ENCODE measurements at regions not wholly inside any gene's neighbourhood (a gene's known extent, or its start where the extent isn't known, plus 50 kb on each side); places are given as distances from the start of the nearest gene placed in this dataset.

DNA sequence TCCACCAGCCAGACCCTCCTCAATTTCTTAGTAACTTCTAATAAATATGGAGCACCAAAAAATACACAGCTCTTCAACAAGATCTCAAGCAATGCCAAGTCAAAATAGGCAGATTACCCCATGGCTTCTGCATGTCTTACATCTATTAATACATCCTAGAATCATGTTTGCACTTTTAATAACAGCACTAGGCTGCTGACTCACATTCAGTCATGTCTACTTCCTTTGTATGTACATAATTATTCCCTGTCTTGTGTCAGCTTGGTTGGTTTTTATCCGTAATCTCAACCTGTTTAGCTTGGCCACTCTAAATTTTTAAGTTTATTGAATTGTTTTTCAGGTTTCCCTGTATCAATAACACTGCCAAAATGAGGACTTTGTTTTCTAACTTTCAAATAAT lies 420.1 kb upstream of the ACVR2A start:
- no peak for TF ChIP-seq POLR2A (IDR thresholded peaks at IDR 0.05)
- TF ChIP-seq, protein P1, sequence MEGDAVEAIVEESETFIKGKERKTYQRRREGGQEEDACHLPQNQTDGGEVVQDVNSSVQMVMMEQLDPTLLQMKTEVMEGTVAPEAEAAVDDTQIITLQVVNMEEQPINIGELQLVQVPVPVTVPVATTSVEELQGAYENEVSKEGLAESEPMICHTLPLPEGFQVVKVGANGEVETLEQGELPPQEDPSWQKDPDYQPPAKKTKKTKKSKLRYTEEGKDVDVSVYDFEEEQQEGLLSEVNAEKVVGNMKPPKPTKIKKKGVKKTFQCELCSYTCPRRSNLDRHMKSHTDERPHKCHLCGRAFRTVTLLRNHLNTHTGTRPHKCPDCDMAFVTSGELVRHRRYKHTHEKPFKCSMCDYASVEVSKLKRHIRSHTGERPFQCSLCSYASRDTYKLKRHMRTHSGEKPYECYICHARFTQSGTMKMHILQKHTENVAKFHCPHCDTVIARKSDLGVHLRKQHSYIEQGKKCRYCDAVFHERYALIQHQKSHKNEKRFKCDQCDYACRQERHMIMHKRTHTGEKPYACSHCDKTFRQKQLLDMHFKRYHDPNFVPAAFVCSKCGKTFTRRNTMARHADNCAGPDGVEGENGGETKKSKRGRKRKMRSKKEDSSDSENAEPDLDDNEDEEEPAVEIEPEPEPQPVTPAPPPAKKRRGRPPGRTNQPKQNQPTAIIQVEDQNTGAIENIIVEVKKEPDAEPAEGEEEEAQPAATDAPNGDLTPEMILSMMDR (IDR thresholded peaks at IDR 0.05): no peak
